SK-N-SH (cell line): ENCODE measurements at regions not wholly inside any gene's neighbourhood (a gene's known extent, or its start where the extent isn't known, plus 50 kb on each side); places are given as distances from the start of the nearest gene placed in this dataset.

ENCODE experiments used
- EP300 ChIP-seq, 2 experiments: IDR thresholded peaks; 2 replicates each; pipeline versions ENCODE4 v1.4.0 to v1.6.1; 2012; ENCODE audit warnings: borderline replicate concordance in 1 of 2, low read depth in 1 of 2, low read length in 1 of 2
- EZH2phosphoT487 ChIP-seq: fragments of 200-600 bp; sonication (generic); IDR thresholded peaks from 2 replicates; pipeline ENCODE4 v1.6.1; 2017; ENCODE audit warnings: low read depth, mixed run types, mild to moderate bottlenecking, antibody characterized with exemption, moderate library complexity, borderline replicate concordance
- FOXM1 ChIP-seq: IDR thresholded peaks from 2 replicates; pipeline ENCODE4 v1.4.0; 2012; ENCODE audit warnings: low read depth, mild to moderate bottlenecking
- JUND ChIP-seq: IDR thresholded peaks from 2 replicates; pipeline ENCODE4 v1.4.0; 2012
- NFIC ChIP-seq: IDR thresholded peaks from 2 replicates; pipeline ENCODE4 v1.4.0; 2012; ENCODE audit warnings: borderline replicate concordance
- POLR2AphosphoS5 ChIP-seq: IDR thresholded peaks from 2 replicates; pipeline ENCODE4 v1.6.1; 2012; ENCODE audit warnings: low read depth, low read length
- RCOR1 ChIP-seq: fragments of 150-350 bp; IDR thresholded peaks from 2 replicates; pipeline ENCODE4 v1.6.1; 2017; ENCODE audit warnings: antibody characterized with exemption, low read length
- SIN3A ChIP-seq: IDR thresholded peaks from 2 replicates; pipeline ENCODE4 v1.6.1; 2012; ENCODE audit warnings: low read depth, mild to moderate bottlenecking, low read length, moderate library complexity, borderline replicate concordance
- TCF12 ChIP-seq: IDR thresholded peaks from 2 replicates; pipeline ENCODE4 v1.4.0; 2012
- TF ChIP-seq, protein P1 (sequence below): fragments of 200-600 bp; sonication (generic); IDR thresholded peaks from 2 replicates; pipeline ENCODE4 v1.6.1; 2017; ENCODE audit warnings: antibody characterized with exemption, mild to moderate bottlenecking, moderate library complexity
- TF ChIP-seq, protein P2 (sequence below): IDR thresholded peaks from 2 replicates; pipeline ENCODE4 v1.4.0; 2012; ENCODE audit warnings: low read depth
- TF ChIP-seq, protein P3 (sequence below): IDR thresholded peaks from 2 replicates; pipeline ENCODE4 v1.6.1; 2012; ENCODE audit warnings: mild to moderate bottlenecking, low read depth, low read length, moderate library complexity

DNA sequence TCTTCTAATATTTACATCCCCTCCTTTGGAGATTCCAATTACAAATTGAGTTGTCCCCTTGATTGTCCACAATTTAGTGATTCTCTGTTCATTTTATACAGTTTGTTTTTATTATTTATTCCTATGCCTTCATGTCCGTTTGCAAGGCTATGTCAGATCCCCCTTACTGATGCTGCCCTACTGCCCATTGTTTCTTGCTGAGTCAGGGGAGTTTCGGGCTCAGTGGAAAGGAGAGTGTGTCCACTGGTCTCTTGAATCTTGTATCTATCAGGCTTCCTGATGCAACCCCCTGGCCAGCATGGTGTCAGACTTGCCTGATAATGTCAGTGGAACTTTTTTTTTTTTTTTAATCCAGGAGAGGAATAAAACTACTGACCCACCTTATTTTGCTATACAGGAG, 384.4 kb downstream of the CDC14C start:
- TF ChIP-seq EP300 (IDR thresholded peaks at IDR 0.05; ENCODE audit: borderline replicate concordance in 1 of 2, low read depth in 1 of 2, low read length in 1 of 2) (no peak), JUND (no peak), TCF12 (no peak), NFIC (no peak), RCOR1 (no peak), POLR2AphosphoS5 (no peak), SIN3A (no peak), EZH2phosphoT487 (no peak), FOXM1 (no peak)
- TF ChIP-seq, protein P1, sequence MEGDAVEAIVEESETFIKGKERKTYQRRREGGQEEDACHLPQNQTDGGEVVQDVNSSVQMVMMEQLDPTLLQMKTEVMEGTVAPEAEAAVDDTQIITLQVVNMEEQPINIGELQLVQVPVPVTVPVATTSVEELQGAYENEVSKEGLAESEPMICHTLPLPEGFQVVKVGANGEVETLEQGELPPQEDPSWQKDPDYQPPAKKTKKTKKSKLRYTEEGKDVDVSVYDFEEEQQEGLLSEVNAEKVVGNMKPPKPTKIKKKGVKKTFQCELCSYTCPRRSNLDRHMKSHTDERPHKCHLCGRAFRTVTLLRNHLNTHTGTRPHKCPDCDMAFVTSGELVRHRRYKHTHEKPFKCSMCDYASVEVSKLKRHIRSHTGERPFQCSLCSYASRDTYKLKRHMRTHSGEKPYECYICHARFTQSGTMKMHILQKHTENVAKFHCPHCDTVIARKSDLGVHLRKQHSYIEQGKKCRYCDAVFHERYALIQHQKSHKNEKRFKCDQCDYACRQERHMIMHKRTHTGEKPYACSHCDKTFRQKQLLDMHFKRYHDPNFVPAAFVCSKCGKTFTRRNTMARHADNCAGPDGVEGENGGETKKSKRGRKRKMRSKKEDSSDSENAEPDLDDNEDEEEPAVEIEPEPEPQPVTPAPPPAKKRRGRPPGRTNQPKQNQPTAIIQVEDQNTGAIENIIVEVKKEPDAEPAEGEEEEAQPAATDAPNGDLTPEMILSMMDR: no peak
- TF ChIP-seq, protein P2, sequence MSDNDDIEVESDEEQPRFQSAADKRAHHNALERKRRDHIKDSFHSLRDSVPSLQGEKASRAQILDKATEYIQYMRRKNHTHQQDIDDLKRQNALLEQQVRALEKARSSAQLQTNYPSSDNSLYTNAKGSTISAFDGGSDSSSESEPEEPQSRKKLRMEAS: no peak
- TF ChIP-seq, protein P3, sequence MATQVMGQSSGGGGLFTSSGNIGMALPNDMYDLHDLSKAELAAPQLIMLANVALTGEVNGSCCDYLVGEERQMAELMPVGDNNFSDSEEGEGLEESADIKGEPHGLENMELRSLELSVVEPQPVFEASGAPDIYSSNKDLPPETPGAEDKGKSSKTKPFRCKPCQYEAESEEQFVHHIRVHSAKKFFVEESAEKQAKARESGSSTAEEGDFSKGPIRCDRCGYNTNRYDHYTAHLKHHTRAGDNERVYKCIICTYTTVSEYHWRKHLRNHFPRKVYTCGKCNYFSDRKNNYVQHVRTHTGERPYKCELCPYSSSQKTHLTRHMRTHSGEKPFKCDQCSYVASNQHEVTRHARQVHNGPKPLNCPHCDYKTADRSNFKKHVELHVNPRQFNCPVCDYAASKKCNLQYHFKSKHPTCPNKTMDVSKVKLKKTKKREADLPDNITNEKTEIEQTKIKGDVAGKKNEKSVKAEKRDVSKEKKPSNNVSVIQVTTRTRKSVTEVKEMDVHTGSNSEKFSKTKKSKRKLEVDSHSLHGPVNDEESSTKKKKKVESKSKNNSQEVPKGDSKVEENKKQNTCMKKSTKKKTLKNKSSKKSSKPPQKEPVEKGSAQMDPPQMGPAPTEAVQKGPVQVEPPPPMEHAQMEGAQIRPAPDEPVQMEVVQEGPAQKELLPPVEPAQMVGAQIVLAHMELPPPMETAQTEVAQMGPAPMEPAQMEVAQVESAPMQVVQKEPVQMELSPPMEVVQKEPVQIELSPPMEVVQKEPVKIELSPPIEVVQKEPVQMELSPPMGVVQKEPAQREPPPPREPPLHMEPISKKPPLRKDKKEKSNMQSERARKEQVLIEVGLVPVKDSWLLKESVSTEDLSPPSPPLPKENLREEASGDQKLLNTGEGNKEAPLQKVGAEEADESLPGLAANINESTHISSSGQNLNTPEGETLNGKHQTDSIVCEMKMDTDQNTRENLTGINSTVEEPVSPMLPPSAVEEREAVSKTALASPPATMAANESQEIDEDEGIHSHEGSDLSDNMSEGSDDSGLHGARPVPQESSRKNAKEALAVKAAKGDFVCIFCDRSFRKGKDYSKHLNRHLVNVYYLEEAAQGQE: no peak
